ENCODE measurements at regions not wholly inside any gene's neighbourhood (a gene's known extent, or its start where the extent isn't known, plus 50 kb on each side); places are given as distances from the start of the nearest gene placed in this dataset.

- Histone ChIP-seq H3K4me3 (ENCODE audit: insufficient read depth, low read depth, low read length, poor library complexity, severe bottlenecking) (no peak overlapping the region), H3K27me3 (replicated peaks; ENCODE audit: control insufficient read depth, insufficient read depth, low read length, poor library complexity, severe bottlenecking) (no peaks in the 10 kb centered on the region), H3K9me3 (ENCODE audit: control insufficient read depth, low read length) (no peaks in the 10 kb centered on the region), H3K27ac (ENCODE audit: insufficient read depth, low read length, poor library complexity, severe bottlenecking) (no peak overlapping the region), H3K4me1 (ENCODE audit: control insufficient read depth, insufficient read depth, low read length, poor library complexity, severe bottlenecking) (no peaks in the 10 kb centered on the region), H3K36me3 (ENCODE audit: control insufficient read depth, insufficient read depth, low read length) (no peaks in the 10 kb centered on the region)
- no peak for DNase-seq
Observed at GRCh38 chr15:69529141-69529540, 76.5 kb downstream of the RPLP1 start.

GRCh38 chr15:69529961-69530633, 77.5 kb downstream of the RPLP1 start:
- no peaks in the 10 kb centered on the region for H3K4me1 ChIP-seq (ENCODE audit: control insufficient read depth, insufficient read depth, low read length, poor library complexity, severe bottlenecking)
- no peak overlapping the region for H3K27ac ChIP-seq (ENCODE audit: insufficient read depth, low read length, poor library complexity, severe bottlenecking)
- H3K36me3 ChIP-seq (ENCODE audit: control insufficient read depth, insufficient read depth, low read length) = no peaks in the 10 kb centered on the region
- H3K9me3 ChIP-seq (ENCODE audit: control insufficient read depth, low read length) = no peaks in the 10 kb centered on the region
- no peak for DNase-seq
- H3K4me3 ChIP-seq (ENCODE audit: insufficient read depth, low read depth, low read length, poor library complexity, severe bottlenecking) = no peak overlapping the region
- H3K27me3 ChIP-seq (replicated peaks; ENCODE audit: control insufficient read depth, insufficient read depth, low read length, poor library complexity, severe bottlenecking) = no peaks in the 10 kb centered on the region

- DNase-seq = no peak
- Histone ChIP-seq H3K27ac (ENCODE audit: insufficient read depth, low read length, poor library complexity, severe bottlenecking) (no peak overlapping the region), H3K9me3 (ENCODE audit: control insufficient read depth, low read length) (no peaks in the 10 kb centered on the region), H3K4me3 (ENCODE audit: insufficient read depth, low read depth, low read length, poor library complexity, severe bottlenecking) (no peak overlapping the region), H3K27me3 (replicated peaks; ENCODE audit: control insufficient read depth, insufficient read depth, low read length, poor library complexity, severe bottlenecking) (no peaks in the 10 kb centered on the region), H3K36me3 (ENCODE audit: control insufficient read depth, insufficient read depth, low read length) (no peaks in the 10 kb centered on the region), H3K4me1 (ENCODE audit: control insufficient read depth, insufficient read depth, low read length, poor library complexity, severe bottlenecking) (no peaks in the 10 kb centered on the region)
Observed at GRCh38 chr15:69530991-69531664, 78.5 kb downstream of the RPLP1 start.

GRCh38 chr15:69531665-69532027, 79.0 kb downstream of the RPLP1 start:
- Histone ChIP-seq H3K9me3 (ENCODE audit: control insufficient read depth, low read length) (no peaks in the 10 kb centered on the region), H3K4me1 (ENCODE audit: control insufficient read depth, insufficient read depth, low read length, poor library complexity, severe bottlenecking) (no peaks in the 10 kb centered on the region), H3K27me3 (replicated peaks; ENCODE audit: control insufficient read depth, insufficient read depth, low read length, poor library complexity, severe bottlenecking) (no peaks in the 10 kb centered on the region), H3K36me3 (ENCODE audit: control insufficient read depth, insufficient read depth, low read length) (no peaks in the 10 kb centered on the region), H3K4me3 (ENCODE audit: insufficient read depth, low read depth, low read length, poor library complexity, severe bottlenecking) (no peak overlapping the region), H3K27ac (ENCODE audit: insufficient read depth, low read length, poor library complexity, severe bottlenecking) (no peak overlapping the region)
- no peak for DNase-seq

GRCh38 chr15:69532066-69532465, 79.4 kb downstream of the RPLP1 start:
- Histone ChIP-seq H3K9me3 (ENCODE audit: control insufficient read depth, low read length) (no peaks in the 10 kb centered on the region), H3K27me3 (replicated peaks; ENCODE audit: control insufficient read depth, insufficient read depth, low read length, poor library complexity, severe bottlenecking) (no peaks in the 10 kb centered on the region), H3K27ac (ENCODE audit: insufficient read depth, low read length, poor library complexity, severe bottlenecking) (no peak overlapping the region), H3K4me1 (ENCODE audit: control insufficient read depth, insufficient read depth, low read length, poor library complexity, severe bottlenecking) (no peaks in the 10 kb centered on the region), H3K36me3 (ENCODE audit: control insufficient read depth, insufficient read depth, low read length) (no peaks in the 10 kb centered on the region), H3K4me3 (ENCODE audit: insufficient read depth, low read depth, low read length, poor library complexity, severe bottlenecking) (no peak overlapping the region)
- no peak for DNase-seq

- no peaks in the 10 kb centered on the region for H3K9me3 ChIP-seq (ENCODE audit: control insufficient read depth, low read length)
- no peaks in the 10 kb centered on the region for H3K27me3 ChIP-seq (replicated peaks; ENCODE audit: control insufficient read depth, insufficient read depth, low read length, poor library complexity, severe bottlenecking)
- no peak overlapping the region for H3K27ac ChIP-seq (ENCODE audit: insufficient read depth, low read length, poor library complexity, severe bottlenecking)
- no peaks in the 10 kb centered on the region for H3K36me3 ChIP-seq (ENCODE audit: control insufficient read depth, insufficient read depth, low read length)
- no peak overlapping the region for H3K4me3 ChIP-seq (ENCODE audit: insufficient read depth, low read depth, low read length, poor library complexity, severe bottlenecking)
- H3K4me1 ChIP-seq (ENCODE audit: control insufficient read depth, insufficient read depth, low read length, poor library complexity, severe bottlenecking) = no peaks in the 10 kb centered on the region
- no peak for DNase-seq
Observed at GRCh38 chr15:69532856-69533255, 80.2 kb downstream of the RPLP1 start.

- H3K4me1 ChIP-seq (ENCODE audit: control insufficient read depth, insufficient read depth, low read length, poor library complexity, severe bottlenecking) = no peaks in the 10 kb centered on the region
- no peaks in the 10 kb centered on the region for H3K36me3 ChIP-seq (ENCODE audit: control insufficient read depth, insufficient read depth, low read length)
- no peaks in the 10 kb centered on the region for H3K27me3 ChIP-seq (replicated peaks; ENCODE audit: control insufficient read depth, insufficient read depth, low read length, poor library complexity, severe bottlenecking)
- H3K9me3 ChIP-seq (ENCODE audit: control insufficient read depth, low read length) = no peaks in the 10 kb centered on the region
- H3K4me3 ChIP-seq (ENCODE audit: insufficient read depth, low read depth, low read length, poor library complexity, severe bottlenecking) = no peak overlapping the region
- H3K27ac ChIP-seq (ENCODE audit: insufficient read depth, low read length, poor library complexity, severe bottlenecking) = no peak overlapping the region
- DNase-seq = no peak
Observed at GRCh38 chr15:69533522-69533921, 80.9 kb downstream of the RPLP1 start.

GRCh38 chr15:69535101-69535638, 82.6 kb downstream of the RPLP1 start:
- no peaks in the 10 kb centered on the region for H3K4me1 ChIP-seq (ENCODE audit: control insufficient read depth, insufficient read depth, low read length, poor library complexity, severe bottlenecking)
- no peak overlapping the region for H3K27ac ChIP-seq (ENCODE audit: insufficient read depth, low read length, poor library complexity, severe bottlenecking)
- no peaks in the 10 kb centered on the region for H3K27me3 ChIP-seq (replicated peaks; ENCODE audit: control insufficient read depth, insufficient read depth, low read length, poor library complexity, severe bottlenecking)
- H3K4me3 ChIP-seq (ENCODE audit: insufficient read depth, low read depth, low read length, poor library complexity, severe bottlenecking) = no peak overlapping the region
- no peaks in the 10 kb centered on the region for H3K36me3 ChIP-seq (ENCODE audit: control insufficient read depth, insufficient read depth, low read length)
- DNase-seq = no peak
- H3K9me3 ChIP-seq (ENCODE audit: control insufficient read depth, low read length) = no peaks in the 10 kb centered on the region

- Histone ChIP-seq H3K36me3 (ENCODE audit: control insufficient read depth, insufficient read depth, low read length) (no peaks in the 10 kb centered on the region), H3K4me1 (ENCODE audit: control insufficient read depth, insufficient read depth, low read length, poor library complexity, severe bottlenecking) (no peaks in the 10 kb centered on the region), H3K27ac (ENCODE audit: insufficient read depth, low read length, poor library complexity, severe bottlenecking) (no peak overlapping the region), H3K4me3 (ENCODE audit: insufficient read depth, low read depth, low read length, poor library complexity, severe bottlenecking) (no peak overlapping the region), H3K9me3 (ENCODE audit: control insufficient read depth, low read length) (no peaks in the 10 kb centered on the region), H3K27me3 (replicated peaks; ENCODE audit: control insufficient read depth, insufficient read depth, low read length, poor library complexity, severe bottlenecking) (peaks cover 3% of the 10 kb centered on the region)
- DNase-seq = no peak
Observed at GRCh38 chr15:69535998-69536397, 83.4 kb downstream of the RPLP1 start.

GRCh38 chr15:69536726-69537512, 84.3 kb downstream of the RPLP1 start:
- Histone ChIP-seq H3K4me3 (ENCODE audit: insufficient read depth, low read depth, low read length, poor library complexity, severe bottlenecking) (no peak overlapping the region), H3K4me1 (ENCODE audit: control insufficient read depth, insufficient read depth, low read length, poor library complexity, severe bottlenecking) (no peaks in the 10 kb centered on the region), H3K27me3 (replicated peaks; ENCODE audit: control insufficient read depth, insufficient read depth, low read length, poor library complexity, severe bottlenecking) (peaks cover 3% of the 10 kb centered on the region), H3K36me3 (ENCODE audit: control insufficient read depth, insufficient read depth, low read length) (no peaks in the 10 kb centered on the region), H3K27ac (ENCODE audit: insufficient read depth, low read length, poor library complexity, severe bottlenecking) (no peak overlapping the region), H3K9me3 (ENCODE audit: control insufficient read depth, low read length) (no peaks in the 10 kb centered on the region)
- DNase-seq = no peak
